RWPE1 (cell line): ENCODE measurements at regions not wholly inside any gene's neighbourhood (a gene's known extent, or its start where the extent isn't known, plus 50 kb on each side); places are given as distances from the start of the nearest gene placed in this dataset.
"Not testable (repeated sequence)": the region's sequence is repeated elsewhere in the genome, so short reads cannot be mapped to it uniquely, and the experiment has no call there.

ENCODE experiments used
- CTCF ChIA-PET: fragments of 350-600 bp; sonication (Branson Sonifier 250); formaldehyde crosslinking; extraction: SDS; loops from one replicate; lab custom pipeline; 2021; lab: Yijun Ruan, JAX
- POLR2A ChIA-PET: fragments of 400-600 bp; formaldehyde crosslinking; extraction: SDS; loops from one replicate; lab custom pipeline; 2020; ENCODE audit warnings: antibody characterized with exemption; ENCODE audit not compliant: low non-redundant PET; lab: Yijun Ruan, JAX
- DNase-seq: peaks from one replicate; pipeline ENCODE4 v3.0.0; 2012; ENCODE audit warnings: low spot score
- H3K27ac ChIP-seq: fragments of 450-650 bp; 2 replicates; pipeline ENCODE4 v1.5.1; 2017
- CTCF ChIP-seq: fragments of 450-650 bp; conservative IDR thresholded peaks from 2 replicates; pipeline ENCODE4 v1.5.1; 2017; ENCODE audit warnings: low read depth, mild to moderate bottlenecking

GRCh38 chrX:99988532-99988931, 421.5 kb downstream of the PCDH19 start:
- H3K27ac ChIP-seq, CTCF ChIA-PET, POLR2A ChIA-PET, DNase-seq: not testable (repeated sequence)

- CTCF ChIA-PET = no interaction called here
- POLR2A ChIA-PET = no interaction called here
- TF ChIP-seq CTCF = no peak
Observed at GRCh38 chrX:99973572-99974226, 436.4 kb downstream of the PCDH19 start.

GRCh38 chrX:99939883-99940232, 470.2 kb downstream of the PCDH19 start:
- ChIA-PET CTCF (no interaction called here), POLR2A (no interaction called here)
- no peak overlapping the region for H3K27ac ChIP-seq
- no peak for DNase-seq
- TF ChIP-seq CTCF = no peak

More at GRCh38 chrX:99973572-99974226, 436.4 kb downstream of the PCDH19 start:
- H3K27ac ChIP-seq = no peak overlapping the region
- no peak for DNase-seq

GRCh38 chrX:99939206-99939882, 470.7 kb downstream of the PCDH19 start:
- DNase-seq, CTCF ChIA-PET, H3K27ac ChIP-seq, POLR2A ChIA-PET: not testable (repeated sequence)

- DNase-seq = no peak
- TF ChIP-seq CTCF = no peak
- no peak overlapping the region for H3K27ac ChIP-seq
- ChIA-PET CTCF (no interaction called here), POLR2A (no interaction called here)
Observed at GRCh38 chrX:99938464-99938863, 471.6 kb downstream of the PCDH19 start.

- TF ChIP-seq CTCF = no peak
- DNase-seq = no peak
- H3K27ac ChIP-seq = no peak overlapping the region
- ChIA-PET POLR2A (no interaction called here), CTCF (no interaction called here)
Observed at GRCh38 chrX:99933865-99934264, 476.2 kb downstream of the PCDH19 start.

GRCh38 chrX:99914635-99915034, 495.4 kb downstream of the PCDH19 start:
- ChIA-PET POLR2A (no interaction called here), CTCF (no interaction called here)
- TF ChIP-seq CTCF = no peak
- H3K27ac ChIP-seq = no peak overlapping the region
- DNase-seq = no peak
